ENCODE measurements at regions not wholly inside any gene's neighbourhood (a gene's known extent, or its start where the extent isn't known, plus 50 kb on each side); places are given as distances from the start of the nearest gene placed in this dataset.

DNA sequence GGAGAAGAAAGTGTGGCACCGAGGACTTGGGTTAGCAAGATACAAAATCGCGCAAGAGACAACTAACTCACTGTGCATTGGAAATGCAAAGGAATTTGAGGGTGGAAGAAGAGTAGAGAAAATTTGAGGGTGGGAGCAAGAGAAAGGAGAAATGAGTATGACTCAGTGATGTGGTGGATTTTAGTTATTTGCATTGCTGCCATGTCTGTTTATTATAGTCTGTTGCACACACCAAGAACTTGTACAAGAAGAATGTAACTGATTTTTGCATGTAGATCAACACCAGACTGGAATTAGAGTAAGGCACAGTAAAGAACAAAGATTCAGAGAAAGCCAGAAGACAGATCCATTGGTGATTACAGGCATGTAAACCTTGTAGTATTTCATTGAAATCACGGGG is 71.6 kb upstream of the SMIM36 start:
- no peak for DNase-seq (ENCODE audit: low spot score)

DNA sequence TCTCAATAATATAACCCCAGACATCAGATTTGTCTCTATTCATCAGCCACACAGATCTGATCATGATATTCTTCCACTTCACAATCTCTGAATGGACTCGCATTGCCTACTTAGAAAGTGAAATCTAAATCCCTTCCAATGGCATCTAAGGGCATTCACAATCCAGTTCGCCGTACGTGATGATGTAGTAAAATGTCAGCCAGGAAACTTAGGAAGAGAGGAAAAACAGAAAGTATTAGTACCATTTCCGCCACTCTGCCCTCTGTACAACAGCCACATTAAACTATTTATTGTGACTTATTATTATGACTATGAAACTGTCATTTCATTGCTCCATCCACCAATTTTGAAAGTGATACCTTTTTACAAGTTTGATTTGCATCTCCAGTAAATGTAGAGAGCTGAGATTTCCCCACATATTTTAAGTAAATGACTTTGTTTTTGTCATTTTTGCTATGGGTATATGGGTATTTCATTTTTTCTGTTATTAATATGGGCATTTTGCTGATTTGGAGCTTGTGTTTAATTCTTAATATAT is 69.4 kb upstream of the SMIM36 start:
- DNase-seq (ENCODE audit: low spot score): no peak

DNA sequence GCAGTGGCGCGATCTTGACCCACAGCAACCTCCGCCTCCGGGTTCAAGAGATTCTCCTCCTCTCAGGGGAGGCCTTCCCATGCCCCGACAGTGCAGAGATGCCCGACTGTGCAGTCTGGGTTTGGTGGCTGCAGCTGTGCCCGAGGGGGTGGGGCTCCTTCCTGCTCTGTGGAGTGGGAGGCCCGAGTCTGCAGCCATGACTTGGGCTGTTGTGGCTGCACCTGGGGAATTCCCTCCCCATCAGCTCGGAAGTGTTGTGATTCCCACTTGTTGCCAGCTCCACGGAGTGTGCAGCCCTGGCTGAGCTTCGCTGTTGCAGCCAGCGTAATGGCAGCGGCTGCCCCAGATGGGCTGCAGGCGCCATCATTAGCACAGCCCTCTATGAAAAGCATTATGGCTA is 66.4 kb upstream of the SMIM36 start:
- DNase-seq (ENCODE audit: low spot score): no peak

DNA sequence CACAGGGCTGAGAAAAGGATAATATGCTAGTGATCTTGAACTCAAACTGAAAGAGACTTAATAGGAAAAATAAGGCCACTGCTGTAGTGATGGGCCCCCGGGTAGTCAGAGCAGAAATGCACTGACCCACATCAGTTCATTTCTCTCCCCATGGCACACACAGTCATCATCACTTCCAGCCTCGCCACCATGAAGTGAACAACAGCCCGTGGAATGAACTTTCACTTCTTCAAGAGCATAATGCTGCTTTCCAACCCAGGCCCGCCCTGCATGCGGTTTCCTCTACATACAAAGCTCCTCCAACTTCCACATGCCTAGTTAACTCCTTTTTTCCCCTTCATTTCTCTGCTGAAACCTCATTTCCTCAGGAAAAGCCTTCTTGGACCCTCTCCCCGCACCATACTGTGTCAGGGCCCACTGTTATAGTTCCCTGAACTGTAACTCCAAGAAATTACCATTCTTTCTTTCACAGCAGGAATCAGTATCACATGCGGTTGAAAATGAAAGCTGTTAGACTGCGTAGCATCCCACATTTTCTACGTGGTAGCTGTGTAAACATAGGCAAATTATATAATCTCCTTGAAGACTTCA is 65.8 kb upstream of the SMIM36 start:
- peak; percentile 19 for DNase-seq (ENCODE audit: low spot score)

DNA sequence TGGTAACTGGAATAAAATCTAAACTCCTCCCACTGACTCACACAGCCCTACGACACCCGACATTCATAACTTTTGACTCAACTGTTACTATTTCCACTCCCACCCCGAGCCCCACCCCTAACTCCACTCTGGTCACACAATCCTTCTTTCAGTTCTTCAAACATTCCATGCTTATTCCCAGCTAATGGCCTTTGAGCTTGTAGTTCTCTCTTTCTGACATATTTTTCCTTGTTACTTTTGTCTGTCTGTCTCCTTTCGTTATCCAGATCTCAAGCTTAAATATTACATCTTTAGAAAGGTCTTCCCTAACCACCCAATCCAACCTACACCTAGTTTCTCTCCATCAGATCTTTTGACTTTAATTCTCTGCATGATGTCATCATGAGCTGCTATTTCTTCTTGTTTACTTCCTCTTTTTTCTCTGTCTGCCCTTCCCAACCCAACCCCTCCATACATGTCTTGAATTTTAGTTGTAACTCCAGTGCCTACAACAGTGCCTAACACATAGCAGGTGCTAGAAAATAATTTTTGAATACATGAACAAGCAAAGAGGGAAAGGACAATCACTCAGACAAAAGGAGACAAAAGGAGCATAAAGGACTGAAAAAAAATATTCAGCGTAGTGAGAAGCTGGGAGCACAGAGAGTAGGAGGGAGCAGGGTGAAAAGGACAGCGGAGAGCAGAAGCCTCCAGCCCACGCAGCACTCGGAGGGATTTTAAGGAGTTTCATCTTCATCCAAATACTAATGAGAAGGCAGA is 65.2 kb upstream of the SMIM36 start:
- peak; percentile 53 for DNase-seq (ENCODE audit: low spot score)

DNA sequence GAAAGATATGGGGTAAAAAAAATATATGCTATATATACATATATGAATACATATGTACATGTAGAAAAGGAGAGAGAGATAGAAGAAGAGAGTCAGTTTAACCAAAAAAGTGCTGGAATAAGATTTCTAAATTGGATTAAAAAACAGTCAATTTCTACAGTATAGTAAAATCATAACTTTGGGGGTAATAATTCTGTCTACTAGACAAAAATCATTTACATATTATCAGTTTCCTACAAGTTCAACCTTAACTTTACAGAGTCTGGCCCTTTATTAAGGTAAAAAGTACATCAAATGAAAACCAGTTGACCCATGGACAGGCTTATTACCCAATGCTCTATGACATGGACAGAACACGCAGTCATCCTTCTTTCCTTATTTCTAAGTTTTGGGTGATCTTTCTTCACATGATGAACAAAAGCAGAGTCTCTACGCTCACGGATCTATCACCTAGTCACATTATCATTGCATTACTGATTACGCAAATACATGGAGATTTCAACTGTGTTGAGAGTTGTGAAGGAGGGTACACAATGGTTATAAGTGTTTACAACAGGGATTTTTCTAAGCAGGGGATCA is 63.9 kb upstream of the SMIM36 start:
- no peak for DNase-seq (ENCODE audit: low spot score)

DNA sequence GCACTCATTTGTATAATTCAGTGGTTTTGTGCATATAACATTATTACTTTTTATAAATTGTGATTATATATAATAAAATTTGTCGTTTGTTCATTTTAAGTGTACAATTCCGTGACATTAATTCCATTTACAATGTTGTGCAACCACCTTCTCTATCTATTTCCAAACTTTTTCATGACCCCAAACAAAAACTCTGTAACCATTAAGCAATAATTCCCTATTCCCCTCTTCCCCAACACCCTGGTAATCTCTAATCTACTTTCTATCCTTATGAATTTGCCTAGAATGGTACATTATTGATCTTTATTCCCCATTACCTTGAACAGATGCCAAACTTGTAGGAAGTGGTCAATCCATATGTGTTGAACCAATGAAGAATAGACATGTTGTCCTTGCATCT is 61.3 kb upstream of the SMIM36 start:
- DNase-seq (ENCODE audit: low spot score): no peak

DNA sequence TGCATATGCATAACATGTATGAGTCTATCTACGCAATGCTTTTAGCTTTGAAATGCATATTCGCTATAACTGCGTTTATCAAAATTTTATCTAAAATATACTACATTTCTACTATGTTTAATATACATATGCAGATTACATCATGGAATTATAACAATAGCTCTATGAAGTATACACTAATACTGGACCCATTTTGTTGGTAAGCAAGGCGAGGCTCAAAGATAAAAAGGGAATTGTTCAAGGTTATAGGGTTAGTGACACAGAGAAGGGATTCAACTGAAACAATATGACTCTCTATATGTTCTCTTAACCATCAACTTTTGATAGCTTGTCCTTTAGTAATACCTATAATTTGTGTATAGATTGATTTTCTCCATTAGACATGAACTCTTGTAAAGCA is 60.9 kb upstream of the SMIM36 start:
- DNase-seq (ENCODE audit: low spot score): no peak

DNA sequence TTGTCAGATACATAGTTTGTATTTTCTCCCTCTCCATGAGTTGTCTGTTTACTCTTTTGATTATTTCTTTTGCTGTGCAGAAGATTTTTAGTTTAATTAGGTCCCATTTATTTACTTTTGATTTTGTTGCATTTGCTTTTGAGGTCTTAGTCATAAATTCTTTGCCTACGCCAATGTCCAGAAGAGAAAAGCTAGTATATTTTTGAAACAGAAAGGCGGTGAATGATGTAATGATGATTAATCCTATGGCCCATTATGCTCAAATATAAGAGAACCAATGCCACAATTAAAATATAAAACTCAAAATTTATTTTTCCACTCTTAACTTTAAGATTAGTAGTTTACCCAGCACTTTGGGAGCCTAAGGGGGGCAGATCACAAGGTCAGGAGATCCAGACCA is 59.8 kb upstream of the SMIM36 start:
- no peak for DNase-seq (ENCODE audit: low spot score)

DNA sequence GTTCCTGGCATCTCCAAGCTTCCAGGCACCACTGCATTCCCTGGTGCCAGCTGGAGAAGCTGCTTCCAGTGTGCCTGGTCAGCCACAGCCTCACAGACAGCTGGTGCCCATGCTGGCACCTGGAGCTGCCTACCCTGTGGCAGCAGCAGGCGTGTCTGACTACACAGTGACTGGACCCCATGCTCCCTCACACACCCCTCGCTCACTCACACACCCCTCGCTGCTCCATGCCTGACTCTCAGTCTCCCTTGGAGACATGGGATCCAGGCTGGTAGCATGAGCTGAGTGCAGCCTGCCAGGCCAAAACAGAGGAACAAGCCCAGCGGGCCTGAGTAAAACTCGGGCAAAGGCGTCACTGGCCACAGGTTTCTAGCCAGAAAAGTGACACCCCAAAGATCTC is 59.1 kb upstream of the SMIM36 start:
- no peak for DNase-seq (ENCODE audit: low spot score)

DNA sequence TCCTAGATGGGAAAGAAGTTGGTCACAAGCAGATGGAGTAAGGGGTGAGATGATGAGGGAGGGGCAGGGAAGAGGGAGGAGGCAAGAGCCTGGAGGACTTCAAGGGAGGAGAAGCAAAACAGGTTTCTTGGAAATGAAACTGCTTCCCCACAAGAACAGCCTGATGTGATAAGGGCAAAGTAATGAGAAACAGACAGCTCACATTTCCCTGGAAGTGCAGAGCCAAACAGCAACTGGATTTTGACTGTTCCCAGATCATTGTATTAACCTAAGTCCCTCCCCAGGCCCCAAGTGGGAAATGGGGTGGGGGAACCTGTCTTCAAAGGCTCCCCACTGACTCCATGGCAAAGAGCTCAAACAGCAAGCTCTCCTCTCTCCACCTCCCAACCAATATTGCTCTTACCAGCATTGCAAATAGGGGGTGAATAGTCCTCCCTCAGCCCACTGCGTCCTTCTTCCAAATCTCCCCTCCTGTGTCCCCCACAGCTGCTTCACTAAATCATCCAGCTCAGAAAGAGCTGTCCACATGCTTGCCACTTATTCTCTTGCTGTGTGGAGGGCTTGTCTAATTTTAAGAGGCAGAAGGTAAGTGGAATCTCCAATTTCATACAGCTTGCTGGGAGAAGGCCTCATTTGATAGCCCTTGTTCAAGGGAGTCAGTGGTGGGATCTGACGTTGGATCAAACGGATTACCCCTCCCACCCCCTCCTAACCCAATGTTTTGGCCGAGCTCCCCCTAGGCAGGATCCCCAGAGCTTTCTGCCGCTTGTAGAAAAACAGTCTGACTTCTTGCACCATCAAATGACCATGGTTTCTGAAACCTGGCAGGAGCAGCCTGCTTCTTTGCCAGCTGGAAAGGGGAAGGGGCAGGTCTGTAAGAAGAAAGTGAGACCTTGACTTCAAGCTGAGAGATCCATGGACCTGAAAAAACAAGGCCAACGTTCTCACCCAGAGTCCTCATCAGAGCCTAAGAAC is 56.3 kb upstream of the SMIM36 start:
- no peak for DNase-seq (ENCODE audit: low spot score)

DNA sequence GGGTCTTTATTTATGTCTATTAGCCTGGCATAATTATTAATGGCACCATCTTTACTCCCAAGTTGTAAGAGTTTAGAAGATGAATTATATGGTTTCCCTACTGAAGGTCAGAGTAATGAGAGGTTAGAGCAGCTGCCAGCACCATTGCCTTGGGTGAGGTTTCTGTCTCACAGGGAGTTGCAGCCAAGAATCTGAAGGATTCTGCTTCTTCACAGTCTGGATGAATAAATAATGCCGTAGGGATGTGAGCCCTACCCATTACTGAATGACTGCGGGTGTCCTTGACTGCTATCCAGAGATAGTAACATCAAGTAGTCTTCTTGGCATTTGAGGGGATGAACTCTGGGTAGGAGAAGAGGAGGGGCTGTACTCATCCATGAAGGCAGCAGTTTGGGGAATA is 52.8 kb upstream of the SMIM36 start:
- DNase-seq (ENCODE audit: low spot score): no peak

DNA sequence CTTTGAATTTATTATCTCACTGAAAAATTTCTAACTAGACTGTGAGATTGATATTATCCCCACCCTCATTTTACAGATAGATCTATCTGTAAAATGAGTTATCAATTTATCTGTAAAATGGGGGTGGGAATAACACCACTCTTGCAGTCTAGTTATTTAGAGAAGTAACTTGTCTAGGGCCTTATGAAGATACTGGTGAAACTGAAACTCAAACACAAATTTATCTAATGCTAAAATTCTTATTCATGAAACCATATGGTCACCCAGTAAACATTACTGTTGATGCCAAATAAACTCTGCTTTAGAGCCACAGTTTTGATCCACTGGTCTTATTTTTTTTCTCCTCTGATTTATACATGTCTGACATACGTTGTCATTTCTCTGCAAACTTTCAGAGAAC is 52.1 kb upstream of the SMIM36 start:
- DNase-seq (ENCODE audit: low spot score): no peak

DNA sequence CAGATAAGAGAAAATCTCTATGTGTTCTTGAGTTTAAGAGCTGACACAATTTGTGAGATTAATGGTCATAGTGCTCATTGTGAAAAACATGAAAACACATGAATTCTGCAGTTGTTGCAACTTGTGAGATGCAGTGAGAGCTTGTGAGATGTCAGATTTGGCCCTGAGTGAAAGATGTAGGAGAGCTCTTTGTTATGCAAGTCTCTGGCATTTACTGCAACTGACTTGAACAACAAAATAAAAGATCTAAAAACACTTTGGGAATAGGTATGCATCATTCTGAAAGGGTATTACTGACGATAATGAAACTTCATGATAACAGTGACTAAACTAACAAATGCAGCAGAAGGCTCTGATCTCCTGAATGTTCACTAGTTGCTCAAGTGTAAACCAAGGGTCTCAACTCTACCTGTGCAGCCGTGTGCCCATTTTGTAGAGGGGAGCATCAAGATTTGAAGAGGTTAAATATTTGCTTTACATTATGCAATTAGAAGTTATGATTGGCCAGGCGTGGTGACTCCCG is 50.8 kb upstream of the SMIM36 start:
- DNase-seq (ENCODE audit: low spot score): no peak

DNA sequence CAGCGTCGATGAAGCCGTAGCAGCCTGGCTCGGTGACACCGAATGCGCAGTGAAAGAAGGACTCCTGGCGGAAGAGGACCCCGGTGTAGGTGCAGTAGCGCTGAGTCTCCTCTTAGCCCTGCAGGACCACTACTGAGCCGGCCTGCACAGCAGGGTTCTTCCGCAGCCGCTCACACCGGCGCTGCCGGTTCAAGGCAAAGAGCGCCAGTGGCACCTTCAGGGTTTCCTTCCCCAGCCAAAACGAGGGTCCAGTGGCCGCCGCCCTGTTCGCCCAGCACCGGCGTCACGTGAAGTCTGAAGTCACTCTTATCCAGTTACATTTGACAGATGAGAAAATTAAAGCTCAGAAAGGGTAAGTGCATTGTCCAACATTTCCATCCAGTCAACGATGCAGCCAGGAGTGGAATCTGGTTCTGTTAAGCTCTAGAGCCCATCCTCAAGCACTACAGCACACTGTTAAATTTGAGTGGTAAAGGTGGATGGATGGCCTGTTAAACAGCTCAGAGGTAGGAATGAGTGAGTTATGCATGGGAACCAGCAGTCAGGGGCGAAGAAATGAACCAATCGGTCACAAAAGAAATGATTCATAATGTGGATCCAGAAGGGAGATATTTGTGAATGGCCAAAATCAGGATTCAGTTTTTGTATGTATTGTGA is 50.2 kb upstream of the SMIM36 start:
- no peak for DNase-seq (ENCODE audit: low spot score)

All from RKO (cell line).